Breast epithelium (tissue), 4 donors: ENCODE measurements at regions not wholly inside any gene's neighbourhood (a gene's known extent, or its start where the extent isn't known, plus 50 kb on each side); places are given as distances from the start of the nearest gene placed in this dataset.

Experiments used
- DNase-seq, 2 donors: peaks; one replicate each; pipeline ENCODE4 v3.0.0-alpha.2; 2019; ENCODE audit warnings: low spot score in 2 of 2
- H3K27ac ChIP-seq, 2 donors: fragments of 200-600 bp; sonication (generic) in 1 of 2; one replicate each; pipeline ENCODE4 v1.5.1; 2016 to 2019; ENCODE audit warnings: mild to moderate bottlenecking in 1 of 2
- H3K27me3 ChIP-seq, 2 donors: fragments of 200-600 bp; sonication (generic) in 1 of 2; one replicate each; pipeline versions ENCODE4 v1.5.1 to v1.6.0; 2017 to 2019; ENCODE audit warnings: control low read depth in 1 of 2, mild to moderate bottlenecking in 1 of 2
- H3K36me3 ChIP-seq: fragments of 200-600 bp; one replicate; pipeline ENCODE4 v1.5.1; 2019
- H3K4me1 ChIP-seq, 2 donors: fragments of 200-600 bp; sonication (generic); one replicate each; pipeline ENCODE4 v1.5.1; 2016 to 2019; ENCODE audit warnings: control low read depth in 1 of 2
- H3K4me3 ChIP-seq, 3 donors: fragments of 200-600 bp; sonication (generic); 1 replicate in 2 of 3; 2 replicates in 1 of 3; pipeline ENCODE4 v1.5.1; 2016 to 2019; ENCODE audit warnings: mild to moderate bottlenecking in 3 of 3, moderate library complexity in 2 of 3
- H3K9me3 ChIP-seq, 2 donors: fragments of 200-600 bp; sonication (generic) in 1 of 2; one replicate each; pipeline ENCODE4 v1.5.1; 2016 to 2019; ENCODE audit warnings: control low read depth in 1 of 2
- CTCF ChIP-seq, 3 donors: fragments of 450-650 bp; IDR thresholded peaks; one replicate each; pipeline ENCODE4 v1.5.1; 2016 to 2017; ENCODE audit warnings: antibody characterized with exemption in 3 of 3, mild to moderate bottlenecking in 3 of 3, moderate library complexity in 3 of 3
- POLR2A ChIP-seq: fragments of 450-650 bp; IDR thresholded peaks from one replicate; pipeline ENCODE4 v1.6.1; 2016; ENCODE audit warnings: antibody characterized with exemption, mild to moderate bottlenecking, moderate library complexity
- POLR2AphosphoS5 ChIP-seq, 3 donors: sonication (generic); formaldehyde crosslinking; IDR thresholded peaks; one replicate each; pipeline ENCODE4 v1.6.1; 2017; ENCODE audit warnings: antibody characterized with exemption in 3 of 3
- intact Hi-C: fragments of 100-400 bp; cut with DNase I; formaldehyde crosslinking; loops from one replicate; pipeline ENCODE4 v1.15.1; 2023; ENCODE audit warnings: low total_unique reads

- intact Hi-C loops = no loop called here
- no peaks in the 10 kb centered on the region for H3K27me3 ChIP-seq
- H3K4me3 ChIP-seq = no peak overlapping the region
- no peaks in the 10 kb centered on the region for H3K36me3 ChIP-seq
- no peaks in the 10 kb centered on the region for H3K4me1 ChIP-seq
- no peak overlapping the region for H3K27ac ChIP-seq
- TF ChIP-seq POLR2AphosphoS5 (IDR thresholded peaks at IDR 0.05) (no peak), POLR2A (no peak), CTCF (IDR thresholded peaks at IDR 0.05) (no peak)
- H3K9me3 ChIP-seq = no peaks in the 10 kb centered on the region
- DNase-seq = no peak
Measured at GRCh38 chr13:86826232-86826631, 844.9 kb upstream of the SLITRK5 start.

GRCh38 chr13:86830046-86830445, 841.1 kb upstream of the SLITRK5 start:
- Histone ChIP-seq H3K27ac (no peak overlapping the region), H3K9me3 (no peaks in the 10 kb centered on the region), H3K36me3 (no peaks in the 10 kb centered on the region), H3K4me1 (no peaks in the 10 kb centered on the region), H3K4me3 (no peak overlapping the region), H3K27me3 (no peaks in the 10 kb centered on the region)
- intact Hi-C loops = no loop called here
- no peak for TF ChIP-seq CTCF (IDR thresholded peaks at IDR 0.05)
- TF ChIP-seq POLR2AphosphoS5 (IDR thresholded peaks at IDR 0.05) = no peak
- no peak for TF ChIP-seq POLR2A
- no peak for DNase-seq

GRCh38 chr13:86831084-86831483, 840.1 kb upstream of the SLITRK5 start:
- TF ChIP-seq CTCF (IDR thresholded peaks at IDR 0.05) = no peak
- Histone ChIP-seq H3K9me3 (no peaks in the 10 kb centered on the region), H3K36me3 (no peaks in the 10 kb centered on the region), H3K27ac (no peak overlapping the region), H3K4me3 (no peak overlapping the region), H3K27me3 (no peaks in the 10 kb centered on the region), H3K4me1 (no peaks in the 10 kb centered on the region)
- intact Hi-C loops = no loop called here
- DNase-seq = no peak

- Histone ChIP-seq H3K4me3 (no peak overlapping the region), H3K27me3 (no peaks in the 10 kb centered on the region), H3K4me1 (no peaks in the 10 kb centered on the region), H3K9me3 (no peaks in the 10 kb centered on the region), H3K27ac (no peak overlapping the region), H3K36me3 (no peaks in the 10 kb centered on the region)
- TF ChIP-seq POLR2AphosphoS5 (IDR thresholded peaks at IDR 0.05) (no peak), CTCF (IDR thresholded peaks at IDR 0.05) (no peak), POLR2A (no peak)
- DNase-seq = no peak
- intact Hi-C loops = no loop called here
Measured at GRCh38 chr13:86838411-86839120, 832.6 kb upstream of the SLITRK5 start.

- H3K4me1 ChIP-seq = no peaks in the 10 kb centered on the region
- TF ChIP-seq POLR2A = no peak
- no peak for TF ChIP-seq CTCF (IDR thresholded peaks at IDR 0.05)
- TF ChIP-seq POLR2AphosphoS5 (IDR thresholded peaks at IDR 0.05) = no peak
- H3K9me3 ChIP-seq = no peaks in the 10 kb centered on the region
- DNase-seq = no peak
- H3K36me3 ChIP-seq = no peaks in the 10 kb centered on the region
- H3K27ac ChIP-seq = no peak overlapping the region
- no peaks in the 10 kb centered on the region for H3K27me3 ChIP-seq
- no peak overlapping the region for H3K4me3 ChIP-seq
- intact Hi-C loops = no loop called here
Measured at GRCh38 chr13:86839221-86839620, 832.0 kb upstream of the SLITRK5 start.
